ENCODE measurements at regions not wholly inside any gene's neighbourhood (a gene's known extent, or its start where the extent isn't known, plus 50 kb on each side); places are given as distances from the start of the nearest gene placed in this dataset.

DNA sequence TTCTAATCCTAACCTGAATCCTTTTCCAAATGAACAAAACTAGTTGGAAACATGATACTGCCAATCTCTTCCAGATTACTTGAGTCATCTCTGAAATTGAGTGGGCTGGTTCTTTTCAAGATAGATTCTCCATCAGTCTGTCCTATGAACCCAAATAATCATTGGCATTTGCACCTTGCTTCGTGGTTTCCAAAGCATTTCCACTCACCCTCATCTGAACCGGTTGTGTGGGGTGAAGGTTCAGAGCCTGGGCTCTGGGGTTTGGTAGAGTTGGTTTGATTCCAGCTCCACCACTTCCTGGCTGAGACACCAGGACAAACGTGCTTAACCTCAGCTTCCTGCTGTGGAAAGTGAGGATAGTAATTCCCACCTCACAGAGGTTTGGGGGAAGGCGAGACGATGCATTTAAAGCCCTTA lies 206.4 kb upstream of the E2F8 start:
- intact Hi-C loops (cut with DNase I) = no loop called here

DNA sequence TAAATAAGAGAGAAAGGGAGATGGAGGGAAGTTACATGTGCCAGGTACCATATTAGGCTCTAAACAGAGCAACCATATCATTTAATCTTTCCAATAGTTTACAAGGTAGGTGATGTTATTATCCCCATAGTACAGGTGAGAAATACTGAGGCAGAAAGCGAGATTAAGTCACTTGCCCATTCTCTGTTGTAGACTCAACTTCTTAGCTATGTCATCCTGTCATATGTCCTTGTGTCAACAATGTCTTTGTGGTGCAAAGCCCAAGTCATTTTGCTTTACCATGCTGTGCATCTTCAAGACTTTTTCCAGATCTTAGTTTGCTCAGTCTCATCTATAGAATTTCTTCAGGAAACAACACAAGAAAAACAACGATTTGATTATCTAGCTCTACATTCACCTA lies 205.0 kb upstream of the E2F8 start:
- Histone ChIP-seq H3K4me3 (no peak overlapping the region), H3K27me3 (no peaks in the 10 kb centered on the region), H3K36me3 (no peaks in the 10 kb centered on the region), H3K4me1 (no peaks in the 10 kb centered on the region), H3K27ac (no peak overlapping the region), H3K9me3 (no peaks in the 10 kb centered on the region)
- intact Hi-C loops (cut with DNase I) = no loop called here
- 41% methylated on average over 2 of the region's 2 CpGs for WGBS, 2 donors
- DNase-seq = no peak
- TF ChIP-seq EP300 (IDR thresholded peaks at IDR 0.05) (no peak), POLR2AphosphoS5 (IDR thresholded peaks at IDR 0.05) (no peak), POLR2A (IDR thresholded peaks at IDR 0.05) (no peak)
- TF ChIP-seq, protein P1, sequence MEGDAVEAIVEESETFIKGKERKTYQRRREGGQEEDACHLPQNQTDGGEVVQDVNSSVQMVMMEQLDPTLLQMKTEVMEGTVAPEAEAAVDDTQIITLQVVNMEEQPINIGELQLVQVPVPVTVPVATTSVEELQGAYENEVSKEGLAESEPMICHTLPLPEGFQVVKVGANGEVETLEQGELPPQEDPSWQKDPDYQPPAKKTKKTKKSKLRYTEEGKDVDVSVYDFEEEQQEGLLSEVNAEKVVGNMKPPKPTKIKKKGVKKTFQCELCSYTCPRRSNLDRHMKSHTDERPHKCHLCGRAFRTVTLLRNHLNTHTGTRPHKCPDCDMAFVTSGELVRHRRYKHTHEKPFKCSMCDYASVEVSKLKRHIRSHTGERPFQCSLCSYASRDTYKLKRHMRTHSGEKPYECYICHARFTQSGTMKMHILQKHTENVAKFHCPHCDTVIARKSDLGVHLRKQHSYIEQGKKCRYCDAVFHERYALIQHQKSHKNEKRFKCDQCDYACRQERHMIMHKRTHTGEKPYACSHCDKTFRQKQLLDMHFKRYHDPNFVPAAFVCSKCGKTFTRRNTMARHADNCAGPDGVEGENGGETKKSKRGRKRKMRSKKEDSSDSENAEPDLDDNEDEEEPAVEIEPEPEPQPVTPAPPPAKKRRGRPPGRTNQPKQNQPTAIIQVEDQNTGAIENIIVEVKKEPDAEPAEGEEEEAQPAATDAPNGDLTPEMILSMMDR (IDR thresholded peaks at IDR 0.05) = no peak

More for the DNA sequence above, 206.4 kb upstream of the E2F8 start:
- 35 to 40% methylated on average over 5 of the region's 5 CpGs for WGBS, 2 donors
- no peaks in the 10 kb centered on the region for H3K27me3 ChIP-seq
- no peaks in the 10 kb centered on the region for H3K36me3 ChIP-seq
- no peak overlapping the region for H3K27ac ChIP-seq
- no peaks in the 10 kb centered on the region for H3K9me3 ChIP-seq
- no peak for DNase-seq
- H3K4me3 ChIP-seq = no peak overlapping the region
- TF ChIP-seq POLR2A (IDR thresholded peaks at IDR 0.05) (no peak), EP300 (IDR thresholded peaks at IDR 0.05) (no peak)
- TF ChIP-seq, protein P1 (IDR thresholded peaks at IDR 0.05) = no peak
- H3K4me1 ChIP-seq = no peaks in the 10 kb centered on the region

DNA sequence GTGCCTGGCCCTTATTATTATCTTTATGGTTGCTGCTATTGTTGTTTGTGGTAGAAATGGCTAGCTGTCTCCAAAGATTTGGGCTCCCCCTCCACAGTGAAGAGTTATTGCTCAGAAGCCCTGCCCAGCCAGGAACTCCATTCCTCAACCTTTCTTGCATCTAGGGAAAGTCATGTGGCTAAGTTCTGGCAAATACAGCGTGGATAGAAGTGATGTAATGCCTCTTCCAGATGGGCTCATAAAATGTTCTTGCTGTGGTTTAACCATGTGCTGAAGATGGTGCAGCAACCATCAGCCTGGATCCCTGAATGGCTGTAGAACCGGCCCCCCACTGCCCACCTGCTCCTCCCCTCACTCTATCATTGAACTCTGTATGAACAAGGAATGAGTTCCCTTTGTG lies 203.5 kb upstream of the E2F8 start:
- no peaks in the 10 kb centered on the region for H3K4me1 ChIP-seq
- intact Hi-C loops (cut with DNase I) = no loop called here
- no peak overlapping the region for H3K27ac ChIP-seq
- H3K36me3 ChIP-seq = no peaks in the 10 kb centered on the region
- TF ChIP-seq POLR2A (IDR thresholded peaks at IDR 0.05) (no peak), EP300 (IDR thresholded peaks at IDR 0.05) (no peak), POLR2AphosphoS5 (IDR thresholded peaks at IDR 0.05) (no peak)
- TF ChIP-seq, protein P1 (IDR thresholded peaks at IDR 0.05) = no peak
- H3K9me3 ChIP-seq = no peaks in the 10 kb centered on the region
- WGBS, 2 donors = 57 to 70% methylated on average over 2 of the region's 2 CpGs
- H3K4me3 ChIP-seq = no peak overlapping the region
- no peak for DNase-seq
- H3K27me3 ChIP-seq = no peaks in the 10 kb centered on the region

DNA sequence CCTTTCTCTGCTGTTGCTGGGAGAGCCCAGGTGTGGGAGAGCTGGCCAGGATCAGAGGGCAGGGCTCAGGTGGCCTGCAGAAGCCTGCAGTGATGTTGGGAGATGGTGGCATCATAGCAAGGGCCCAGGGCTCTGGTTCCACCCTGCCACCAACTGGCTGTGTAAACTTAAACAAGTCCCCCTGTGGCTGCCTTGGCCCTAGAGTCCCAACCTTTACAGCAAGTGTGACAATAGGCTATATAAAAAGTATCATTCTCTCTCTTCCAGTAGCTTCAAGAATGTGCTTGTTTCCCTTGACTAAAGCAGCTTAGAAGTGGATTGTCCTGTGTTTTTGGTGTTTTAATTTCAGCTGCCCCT lies 201.8 kb upstream of the E2F8 start:
- no peaks in the 10 kb centered on the region for H3K36me3 ChIP-seq
- no peak for TF ChIP-seq POLR2AphosphoS5 (IDR thresholded peaks at IDR 0.05)
- TF ChIP-seq EP300 (IDR thresholded peaks at IDR 0.05) = no peak
- TF ChIP-seq POLR2A (IDR thresholded peaks at IDR 0.05) = no peak
- TF ChIP-seq, protein P1 (IDR thresholded peaks at IDR 0.05) = no peak
- H3K9me3 ChIP-seq = no peaks in the 10 kb centered on the region
- intact Hi-C loops (cut with DNase I) = no loop called here
- H3K4me1 ChIP-seq = peaks cover 0 to 3% (median 0%) of the 10 kb centered on the region in 4 donors
- no peak overlapping the region for H3K27ac ChIP-seq
- no peak overlapping the region for H3K4me3 ChIP-seq
- no peak for DNase-seq
- H3K27me3 ChIP-seq = no peaks in the 10 kb centered on the region

DNA sequence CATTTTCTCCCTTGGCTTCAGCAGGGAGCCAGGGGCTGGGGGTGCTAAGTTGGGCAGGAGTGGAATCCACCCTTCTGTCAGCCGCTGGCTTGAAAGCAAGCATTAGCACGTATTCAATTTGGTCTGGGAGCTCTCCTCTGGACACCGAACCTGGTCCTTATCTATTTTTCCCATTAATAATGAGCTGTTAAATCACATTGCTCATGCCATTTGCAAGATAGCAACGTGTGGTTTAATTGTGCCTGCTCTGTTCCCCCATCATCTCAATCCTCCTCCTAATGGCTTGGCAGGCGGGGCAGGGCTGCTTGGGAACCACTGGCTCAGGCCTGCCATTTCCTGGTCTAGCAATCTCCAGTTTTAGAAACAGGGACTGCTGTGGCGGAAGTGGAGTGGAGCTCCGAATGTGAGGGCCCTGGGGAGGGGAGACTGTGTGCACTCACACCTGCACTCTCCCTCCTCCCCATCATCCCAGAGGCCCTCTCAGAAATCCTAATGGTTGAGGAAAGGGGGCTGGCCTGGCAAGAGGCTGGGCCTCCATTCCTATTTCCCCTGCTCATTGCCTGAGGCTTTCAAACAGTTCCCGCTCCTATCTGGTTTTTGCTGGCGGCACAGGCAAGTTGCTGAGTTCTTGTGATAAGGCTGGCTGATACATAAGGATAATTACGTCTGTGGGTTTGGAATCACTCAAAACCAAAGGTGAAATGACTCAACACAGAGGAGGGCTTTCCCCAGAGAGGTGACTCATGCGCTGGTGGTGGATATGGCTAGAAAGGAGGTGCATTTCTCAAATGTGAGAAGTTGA lies 201.2 kb upstream of the E2F8 start:
- no peaks in the 10 kb centered on the region for H3K9me3 ChIP-seq
- 71 to 76% methylated on average over 11 of the region's 11 CpGs for WGBS, 2 donors
- H3K36me3 ChIP-seq = no peaks in the 10 kb centered on the region
- DNase-seq = no peak
- no peak overlapping the region for H3K27ac ChIP-seq
- H3K4me1 ChIP-seq = peaks cover 0 to 4% (median 0%) of the 10 kb centered on the region in 4 donors
- intact Hi-C loops (cut with DNase I) = no loop called here
- no peaks in the 10 kb centered on the region for H3K27me3 ChIP-seq
- H3K4me3 ChIP-seq = no peak overlapping the region
- TF ChIP-seq POLR2A (IDR thresholded peaks at IDR 0.05) (no peak), POLR2AphosphoS5 (IDR thresholded peaks at IDR 0.05) (no peak), EP300 (IDR thresholded peaks at IDR 0.05) (no peak)
- TF ChIP-seq, protein P1 (IDR thresholded peaks at IDR 0.05) = no peak
